GM21360 (cell line): ENCODE measurements at regions not wholly inside any gene's neighbourhood (a gene's known extent, or its start where the extent isn't known, plus 50 kb on each side); places are given as distances from the start of the nearest gene placed in this dataset.

Experiments used
- ATAC-seq: cut with Tn5 transposase; IDR thresholded peaks from one replicate; pipeline ENCODE4 v1.9.1; 2021; ENCODE audit warnings: mild to moderate bottlenecking, moderate library complexity; ENCODE audit not compliant: unreplicated experiment

DNA sequence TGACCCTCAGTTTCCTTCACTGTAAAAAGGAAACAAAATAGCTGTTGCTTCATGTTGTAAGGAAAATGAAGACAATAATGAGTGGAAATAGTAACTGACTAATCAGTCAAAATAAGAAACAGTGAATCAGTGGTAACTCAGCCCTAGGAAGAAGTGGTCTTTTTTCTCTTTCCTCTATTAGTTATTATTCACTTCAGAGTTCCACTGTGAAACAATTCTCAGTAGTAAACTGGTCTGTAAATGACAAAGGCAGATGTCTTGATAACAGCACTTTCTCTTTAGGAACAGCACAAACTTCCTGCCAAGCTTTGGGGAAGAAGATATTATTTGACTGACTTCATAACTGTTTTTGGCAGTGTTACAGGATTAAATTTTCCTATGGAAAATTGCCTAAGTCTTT lies 600.5 kb upstream of the KLHL1 start:
- ATAC-seq, result no peak

DNA sequence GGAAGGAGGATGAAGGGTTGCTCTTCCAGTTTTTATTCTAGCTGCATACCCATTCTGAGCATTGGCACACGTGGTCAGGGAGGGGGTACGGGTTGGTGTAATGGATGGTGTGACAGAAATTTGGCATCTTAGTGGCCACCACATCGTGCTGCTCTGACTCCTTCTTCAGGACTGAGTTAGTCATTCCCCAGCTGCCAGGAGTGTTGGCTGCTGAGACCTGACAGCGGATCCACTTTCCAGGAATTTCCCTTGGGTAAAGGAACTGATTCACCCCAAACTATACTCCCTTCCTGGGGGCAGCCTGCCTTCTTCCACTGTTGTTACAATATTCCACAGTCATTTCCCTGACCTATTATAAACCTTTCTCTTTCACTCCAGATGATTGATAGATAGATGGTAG lies 595.5 kb upstream of the KLHL1 start:
- ATAC-seq, result no peak

DNA sequence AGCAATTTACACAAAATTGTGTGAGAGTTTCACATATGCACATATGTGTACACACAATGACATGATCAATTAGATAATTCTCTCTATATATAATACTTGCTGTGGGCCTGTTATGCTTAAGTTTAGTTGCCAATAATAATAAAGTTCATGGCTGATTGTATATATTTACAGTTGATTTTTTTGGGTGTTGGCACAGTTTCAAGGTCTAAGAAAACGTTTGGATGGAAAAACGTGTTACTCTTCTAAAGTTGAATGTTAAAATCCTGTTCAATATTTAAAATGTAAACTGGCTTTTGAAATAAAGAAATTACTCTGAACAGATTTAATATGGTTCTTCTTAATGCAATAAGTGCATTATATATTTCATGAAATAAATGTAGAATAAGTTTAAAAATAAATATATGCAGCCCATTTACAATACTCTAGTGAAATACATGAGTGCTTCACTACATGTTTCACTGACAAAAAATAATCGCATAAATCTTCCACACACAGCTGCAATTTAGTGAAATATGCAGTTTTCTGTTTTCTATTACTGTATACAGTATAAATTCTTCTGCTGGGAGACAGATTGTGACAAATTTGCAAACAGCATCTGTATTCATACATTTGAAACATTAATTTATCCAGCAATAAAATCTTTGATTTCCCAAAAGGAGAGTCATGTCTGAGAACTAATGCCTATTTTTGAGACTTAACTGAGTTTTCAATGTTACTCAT lies 586.9 kb upstream of the KLHL1 start:
- no peak for ATAC-seq

DNA sequence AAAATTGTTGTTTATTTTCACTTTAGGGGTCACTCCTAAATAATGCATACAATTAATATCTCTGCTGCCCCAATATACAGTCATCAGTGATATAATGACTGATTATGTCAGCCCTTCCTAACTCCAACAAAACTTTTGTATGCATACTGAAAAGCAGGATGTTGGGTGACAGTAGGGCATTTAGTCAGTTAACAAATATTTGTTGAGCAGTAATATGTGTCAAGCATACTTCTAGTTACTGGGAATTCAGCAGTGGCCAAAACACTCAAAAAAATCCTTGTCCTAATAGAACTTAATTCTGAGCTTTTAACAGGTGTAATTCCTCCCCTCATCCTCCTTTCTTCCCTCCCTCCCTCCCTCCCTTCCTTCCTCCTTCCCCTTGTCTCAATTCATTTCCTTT lies 560.7 kb upstream of the KLHL1 start:
- ATAC-seq, result no peak

DNA sequence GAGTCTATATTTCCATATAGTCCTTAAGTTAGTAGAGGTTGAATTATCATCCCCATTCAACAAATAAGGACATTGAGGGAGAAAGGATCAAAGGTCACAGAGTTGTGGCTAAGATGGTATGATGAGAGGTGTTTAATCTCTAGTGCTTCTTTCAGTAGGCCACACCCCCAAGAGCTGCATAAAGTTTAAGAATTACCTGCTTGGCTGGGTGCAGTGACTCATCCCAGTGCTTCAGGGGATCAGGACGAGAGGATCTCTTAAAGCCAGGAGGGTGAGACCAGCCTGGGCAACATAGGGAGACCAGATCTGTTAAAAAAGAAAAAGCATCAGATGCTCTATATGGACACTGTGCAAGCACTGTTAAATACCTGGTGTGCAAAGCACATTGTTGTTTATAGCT lies 560.0 kb upstream of the KLHL1 start:
- ATAC-seq, result no peak

DNA sequence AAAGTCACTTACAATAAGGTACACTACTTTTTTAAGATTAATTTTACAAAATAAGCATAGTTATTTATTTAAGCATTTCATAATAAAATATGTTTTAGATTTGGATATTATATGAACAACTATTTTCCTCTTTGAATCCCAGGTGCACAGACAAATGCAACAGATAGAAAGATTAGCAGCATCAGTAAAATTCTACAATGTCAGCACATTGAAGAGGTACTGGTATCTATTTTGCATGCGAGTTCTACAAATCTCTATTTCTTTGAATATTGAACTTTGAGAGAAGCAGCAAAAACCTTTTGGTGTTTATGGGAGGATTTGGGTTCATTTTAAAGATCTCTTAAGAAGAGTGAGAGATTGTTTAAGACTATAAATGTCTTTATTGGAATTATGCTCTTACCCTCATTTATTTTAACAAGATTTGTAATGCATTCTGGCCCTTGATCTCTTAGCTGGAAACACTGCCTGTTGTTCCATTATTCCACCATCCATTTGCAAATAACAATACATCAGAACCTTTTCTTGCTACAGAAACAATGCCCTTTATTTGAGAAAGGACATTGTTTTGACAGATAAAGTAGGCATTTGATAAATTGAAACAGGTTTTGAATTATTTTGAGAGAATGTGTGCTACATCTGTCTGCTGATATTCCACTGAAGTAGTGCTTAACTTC lies 558.8 kb upstream of the KLHL1 start:
- ATAC-seq, result no peak

DNA sequence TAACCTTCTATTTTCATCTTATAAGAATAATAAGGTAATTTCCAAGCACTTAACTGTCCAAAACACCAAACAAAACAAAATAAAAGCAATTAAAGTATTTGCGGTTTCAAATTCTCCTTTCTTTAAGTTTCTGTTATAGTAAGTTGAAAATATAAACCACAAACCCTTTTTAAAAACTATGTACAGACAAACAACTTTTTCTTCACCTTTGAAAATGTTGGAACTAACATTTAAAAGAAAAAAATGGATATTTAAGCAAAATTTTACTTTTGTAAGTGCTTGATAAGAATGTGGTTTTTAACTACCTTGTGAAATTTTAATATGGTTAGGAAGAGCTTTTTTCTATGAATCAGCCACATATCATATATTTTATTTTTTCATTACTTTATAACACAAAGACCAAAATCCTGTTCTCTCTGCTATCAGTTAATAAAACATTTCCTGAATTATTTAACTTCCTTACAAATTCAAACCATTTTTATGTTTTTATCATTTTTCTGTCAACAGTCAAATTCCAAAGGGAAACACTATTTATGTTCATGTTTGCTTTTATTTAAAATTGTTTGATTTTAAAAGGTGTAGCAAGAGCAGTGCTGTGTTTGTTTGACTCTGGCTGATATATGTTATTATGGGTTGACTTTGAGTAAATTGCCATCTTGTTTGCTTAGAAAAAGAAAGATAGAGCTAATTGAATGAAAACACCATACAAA lies 554.1 kb upstream of the KLHL1 start:
- ATAC-seq, result no peak

DNA sequence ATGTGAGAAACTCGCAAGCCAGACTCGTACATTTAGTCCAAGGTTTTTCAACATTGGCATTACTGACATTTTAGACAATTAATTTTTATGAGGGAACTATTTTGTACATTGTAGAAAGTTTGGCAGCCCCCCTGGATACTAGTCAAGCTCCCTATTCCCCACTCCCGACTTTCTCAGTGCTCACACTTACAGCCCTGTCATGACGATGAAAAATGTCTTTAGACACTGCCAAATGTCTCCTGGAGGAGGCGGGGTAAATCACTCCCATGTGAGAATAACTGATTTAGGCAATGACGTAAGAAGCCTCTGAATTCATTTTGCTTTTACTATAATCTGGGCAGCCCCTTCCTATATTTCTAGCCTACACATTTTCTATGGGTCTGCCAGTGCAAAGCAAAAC lies 535.8 kb upstream of the KLHL1 start:
- ATAC-seq, result no peak

DNA sequence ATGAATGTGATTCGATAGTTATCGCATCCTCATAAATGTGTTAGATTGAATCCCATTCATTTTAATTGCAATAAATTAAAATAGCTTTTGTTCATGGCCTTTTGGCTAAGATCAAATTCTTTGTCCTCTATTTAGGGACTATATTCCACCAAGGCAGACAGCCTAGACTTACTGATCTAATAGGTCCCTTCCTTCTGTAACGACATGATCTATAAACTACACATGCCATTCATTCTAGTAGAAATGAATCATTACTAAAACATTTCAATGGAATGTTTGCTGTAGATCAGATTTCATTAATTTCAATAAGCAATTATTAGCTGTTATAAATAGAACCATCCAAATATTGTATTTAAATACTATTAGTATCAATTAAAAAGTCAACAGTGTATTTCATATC lies 526.6 kb upstream of the KLHL1 start:
- no peak for ATAC-seq

DNA sequence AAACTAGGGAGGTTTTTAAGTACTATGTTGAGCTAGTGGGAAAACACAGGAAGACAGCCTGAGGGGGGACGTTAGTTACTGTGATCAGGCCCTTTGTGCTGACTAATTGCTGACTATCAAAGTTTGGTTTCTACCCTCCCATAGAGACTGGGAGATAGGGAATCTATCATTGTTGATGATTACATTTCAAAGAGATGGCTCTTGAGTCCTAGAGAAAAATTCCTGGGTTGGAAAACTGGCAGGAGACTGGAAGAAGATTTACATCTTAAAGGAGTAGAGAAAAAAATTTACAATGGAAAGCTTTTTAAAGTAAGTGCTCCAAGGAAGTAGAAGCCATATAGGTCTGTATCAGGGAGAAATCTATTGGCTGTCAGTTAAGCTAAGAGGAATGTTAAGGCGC lies 522.0 kb upstream of the KLHL1 start:
- ATAC-seq, result no peak

DNA sequence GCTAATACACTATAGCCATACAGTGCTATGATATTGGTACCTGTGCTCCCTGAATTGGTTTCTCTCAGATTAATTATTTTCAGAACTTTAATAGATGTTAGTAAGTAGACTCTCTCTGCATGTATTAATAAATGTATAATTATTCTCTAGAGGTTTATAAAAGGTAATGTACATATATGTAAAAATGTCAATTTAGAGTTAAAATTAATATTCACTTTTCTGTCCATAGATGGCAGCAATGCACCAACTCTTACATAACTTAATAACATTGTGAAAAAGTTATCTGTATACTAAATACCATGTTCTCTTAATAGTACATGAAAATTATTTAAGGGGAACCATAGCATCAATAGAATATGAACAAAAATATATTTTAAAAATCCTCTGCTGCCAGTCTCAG lies 515.0 kb upstream of the KLHL1 start:
- no peak for ATAC-seq

DNA sequence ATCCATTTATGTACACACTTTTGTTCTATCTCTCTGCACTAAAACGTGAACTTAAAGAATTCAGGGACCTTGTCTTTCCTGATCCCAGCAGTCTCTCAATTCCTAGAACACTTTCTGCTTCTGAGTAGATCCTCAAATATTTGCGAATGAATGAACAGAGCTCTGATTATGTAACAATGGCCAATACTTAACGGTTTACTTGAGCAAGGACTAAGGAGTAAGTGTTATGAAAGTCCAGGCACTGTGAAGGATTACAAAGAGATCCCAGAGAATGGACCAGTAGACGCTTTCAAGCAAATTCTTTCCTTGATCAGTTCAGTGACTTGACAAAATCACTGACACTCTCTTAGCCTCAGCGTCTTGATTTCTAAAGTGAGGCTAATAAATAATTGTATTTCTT lies 514.5 kb upstream of the KLHL1 start:
- ATAC-seq, result no peak

DNA sequence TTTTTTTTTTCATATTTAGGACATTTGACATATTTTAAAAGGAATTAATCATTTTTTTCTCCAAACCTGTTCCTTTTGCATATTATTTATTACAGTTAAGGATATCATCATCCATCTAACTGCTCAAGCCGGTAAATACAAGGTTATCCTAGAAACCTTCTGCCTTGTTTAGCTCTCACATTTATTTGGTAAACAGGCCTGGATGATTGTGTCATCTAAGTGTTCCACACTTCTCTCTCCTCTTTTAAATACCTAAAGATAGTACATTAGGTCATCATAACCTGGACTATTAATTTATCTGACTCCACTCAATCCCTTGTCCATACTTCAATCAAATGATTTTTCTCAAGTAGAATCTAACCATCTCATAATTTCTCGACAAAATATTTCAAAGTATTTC lies 511.7 kb upstream of the KLHL1 start:
- ATAC-seq, result no peak

DNA sequence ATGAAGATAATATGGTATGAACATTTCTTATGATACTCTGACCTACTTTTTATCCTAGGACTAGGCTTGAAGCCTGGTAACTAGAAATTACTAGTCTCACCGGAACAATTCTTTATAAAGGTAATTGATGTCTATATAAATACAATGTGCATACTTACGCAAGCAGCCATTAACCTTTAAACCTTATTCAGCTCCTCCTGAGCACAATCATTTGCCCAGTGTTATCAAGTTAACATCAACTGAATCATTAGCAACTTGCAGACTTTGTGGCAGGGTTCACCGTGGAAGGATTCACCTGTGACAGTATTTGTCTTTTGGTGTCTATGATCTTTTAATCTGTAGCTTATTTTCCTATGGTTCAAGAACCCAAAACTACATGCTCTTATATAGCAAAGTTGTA lies 508.6 kb upstream of the KLHL1 start:
- no peak for ATAC-seq

DNA sequence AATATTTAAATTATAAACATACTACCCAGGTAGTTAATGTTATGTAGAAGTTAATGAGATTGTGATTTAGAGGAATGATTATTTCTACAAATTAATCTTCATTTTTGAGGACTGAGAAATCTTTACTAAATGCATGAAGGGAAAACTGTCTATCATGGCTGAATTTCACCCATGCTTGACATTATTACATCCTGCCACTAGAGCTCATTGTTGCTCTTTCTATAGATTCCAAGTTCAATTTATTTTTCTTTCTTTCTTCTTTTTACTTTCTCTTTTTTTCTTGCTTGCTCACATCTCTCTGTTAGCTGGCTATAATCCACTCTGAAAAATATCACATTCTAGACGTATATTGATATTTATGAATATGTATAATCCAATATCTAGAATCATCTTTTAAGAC lies 505.0 kb upstream of the KLHL1 start:
- no peak for ATAC-seq

DNA sequence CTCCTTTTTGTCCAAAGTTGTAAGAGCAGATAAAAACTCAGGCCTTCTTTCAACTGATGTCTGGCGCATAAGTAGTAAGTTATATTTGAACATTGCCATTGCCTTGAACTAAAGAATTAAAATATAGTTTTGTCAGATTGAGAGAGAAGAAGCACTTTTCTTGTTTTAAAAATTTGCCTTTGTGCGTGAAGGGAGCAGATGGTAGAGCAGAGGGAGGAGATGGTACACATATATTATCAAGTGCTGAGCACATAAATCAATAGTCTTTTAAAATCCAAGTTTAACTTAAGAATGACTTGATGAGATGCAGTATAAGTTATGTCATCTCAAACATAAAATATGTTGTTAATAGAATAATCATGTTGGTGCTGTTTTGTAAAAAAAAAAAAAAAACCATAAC lies 504.6 kb upstream of the KLHL1 start:
- no peak for ATAC-seq

DNA sequence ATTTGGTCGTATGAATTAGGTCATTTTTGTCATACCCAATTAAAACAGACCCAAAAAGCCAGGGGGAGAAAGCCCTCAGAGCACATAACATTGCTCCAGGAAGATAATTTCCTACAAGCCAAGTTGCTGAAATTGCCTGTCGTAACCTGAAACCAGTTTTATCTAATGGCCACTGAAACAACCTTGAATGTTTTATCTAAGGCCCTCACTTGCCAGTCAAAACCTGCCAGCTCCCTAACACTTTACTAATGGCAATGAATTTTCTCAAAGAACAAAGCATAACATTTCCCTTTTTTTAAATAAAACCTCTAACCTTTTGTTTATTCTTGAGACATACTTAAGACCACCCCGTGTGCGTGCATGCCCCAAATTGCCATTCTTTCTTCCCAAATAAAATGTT lies 496.2 kb upstream of the KLHL1 start:
- ATAC-seq, result no peak

DNA sequence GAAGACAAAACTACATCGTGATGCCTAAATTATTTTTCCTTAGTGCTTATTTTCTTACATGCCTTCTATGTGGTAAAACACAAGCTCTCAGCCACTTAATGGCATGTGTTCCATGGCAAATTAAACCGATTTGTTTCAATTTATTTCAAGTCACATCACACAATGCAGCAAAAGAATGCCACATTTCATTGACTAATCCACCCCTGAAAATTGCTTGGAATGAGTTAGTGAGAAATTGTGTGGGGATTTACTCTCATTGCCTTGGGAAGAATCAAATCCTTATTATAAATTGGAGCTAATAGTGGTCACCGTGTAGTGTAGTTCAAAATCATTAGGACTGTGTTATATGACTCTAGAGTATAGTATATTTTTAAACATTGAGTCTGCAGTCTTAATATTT lies 485.5 kb upstream of the KLHL1 start:
- no peak for ATAC-seq

DNA sequence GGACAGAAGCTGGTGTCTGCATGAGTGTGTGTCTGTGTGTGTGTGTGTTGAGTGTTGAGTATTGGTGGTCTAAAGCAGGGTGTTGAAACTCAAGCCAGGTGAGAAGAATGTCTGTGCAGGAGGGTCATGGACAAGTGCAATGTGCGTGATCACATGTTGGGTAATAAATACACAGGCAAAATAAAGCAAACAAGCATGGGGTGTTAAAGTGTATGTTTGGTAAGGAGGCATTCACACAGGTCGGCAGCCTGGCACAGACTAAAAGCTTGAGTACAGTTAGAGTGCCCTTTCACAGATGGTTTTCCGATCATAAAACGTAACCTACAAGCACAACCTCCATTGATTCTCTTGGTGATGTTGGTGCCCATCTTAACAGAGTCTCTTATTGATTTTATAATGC lies 476.9 kb upstream of the KLHL1 start:
- no peak for ATAC-seq

DNA sequence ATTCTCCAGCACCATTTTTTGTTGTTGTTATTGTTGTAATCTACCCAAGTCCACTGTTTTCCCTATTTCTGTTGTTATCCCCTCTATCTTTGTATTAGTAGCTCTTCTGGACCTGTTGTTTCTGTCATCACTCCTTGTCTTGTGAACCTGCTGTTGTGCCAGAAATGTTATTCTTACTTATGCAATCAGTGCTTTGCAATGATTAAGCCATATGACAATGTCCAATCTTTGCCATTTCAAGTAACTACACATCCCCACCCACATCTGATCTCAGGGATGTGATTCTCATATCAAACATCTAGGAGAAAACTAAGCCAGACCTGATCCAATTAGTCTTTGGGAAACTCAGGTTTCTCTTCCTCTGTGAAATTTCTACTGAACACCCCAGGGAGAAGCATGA lies 472.6 kb upstream of the KLHL1 start:
- ATAC-seq, result no peak

DNA sequence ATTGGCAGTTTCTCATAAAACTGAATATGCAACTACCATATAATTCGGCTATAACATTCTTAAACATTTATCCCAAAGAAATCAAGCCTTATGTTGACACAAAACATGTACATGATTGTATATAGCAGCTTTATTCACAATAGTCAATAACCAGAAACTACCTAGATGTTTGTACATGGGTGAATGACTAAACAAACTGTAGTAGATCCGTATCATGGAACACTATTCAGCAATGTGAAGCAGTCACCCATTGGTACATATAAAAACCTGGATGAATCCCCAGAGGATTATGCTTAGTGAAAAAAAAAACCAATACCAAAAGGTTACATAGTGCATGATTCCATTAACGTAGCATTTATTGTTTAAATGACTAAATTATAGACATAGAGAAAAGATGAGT lies 471.7 kb upstream of the KLHL1 start:
- ATAC-seq, result no peak

DNA sequence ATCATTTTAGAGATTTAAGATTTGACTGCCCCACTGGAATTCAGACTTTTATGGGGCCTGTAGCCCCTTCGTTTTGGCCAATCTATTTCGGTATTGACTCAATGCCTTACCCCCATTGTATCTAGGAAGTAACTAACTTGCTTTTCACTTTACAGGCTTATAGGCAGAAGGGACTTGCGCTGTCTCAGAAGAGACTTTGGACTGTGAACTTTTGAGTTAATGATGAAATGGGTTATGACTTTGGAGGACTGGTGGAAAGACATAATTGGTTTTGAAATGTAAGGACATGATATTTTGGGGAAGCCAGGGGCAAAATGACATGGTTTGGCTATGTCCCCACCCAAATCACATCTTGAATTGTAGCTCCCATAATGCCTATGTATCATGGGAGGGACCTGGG lies 463.0 kb upstream of the KLHL1 start:
- ATAC-seq, result no peak
